ENCODE measurements at regions not wholly inside any gene's neighbourhood (a gene's known extent, or its start where the extent isn't known, plus 50 kb on each side); places are given as distances from the start of the nearest gene placed in this dataset.

DNA sequence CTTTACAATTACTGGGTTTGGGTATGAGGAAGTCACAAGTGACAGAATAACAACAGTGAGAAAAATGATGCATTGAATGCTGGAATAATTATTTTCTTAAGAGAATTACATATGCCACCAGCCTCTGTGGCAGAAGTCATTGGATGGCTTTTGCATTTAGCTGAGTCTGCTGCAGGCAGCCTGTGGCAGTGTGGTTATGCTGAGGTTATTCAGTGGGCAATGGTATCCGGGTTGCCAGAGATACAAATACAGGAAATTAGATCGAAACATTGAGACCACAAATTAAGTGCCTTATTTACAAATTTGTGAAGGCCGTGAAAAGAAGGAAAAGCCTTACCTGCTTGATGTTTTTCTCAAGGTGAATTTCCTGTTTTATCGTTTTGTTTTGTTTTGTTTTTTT is 1050.0 kb downstream of the GALC start:
- TF ChIP-seq, protein P1, sequence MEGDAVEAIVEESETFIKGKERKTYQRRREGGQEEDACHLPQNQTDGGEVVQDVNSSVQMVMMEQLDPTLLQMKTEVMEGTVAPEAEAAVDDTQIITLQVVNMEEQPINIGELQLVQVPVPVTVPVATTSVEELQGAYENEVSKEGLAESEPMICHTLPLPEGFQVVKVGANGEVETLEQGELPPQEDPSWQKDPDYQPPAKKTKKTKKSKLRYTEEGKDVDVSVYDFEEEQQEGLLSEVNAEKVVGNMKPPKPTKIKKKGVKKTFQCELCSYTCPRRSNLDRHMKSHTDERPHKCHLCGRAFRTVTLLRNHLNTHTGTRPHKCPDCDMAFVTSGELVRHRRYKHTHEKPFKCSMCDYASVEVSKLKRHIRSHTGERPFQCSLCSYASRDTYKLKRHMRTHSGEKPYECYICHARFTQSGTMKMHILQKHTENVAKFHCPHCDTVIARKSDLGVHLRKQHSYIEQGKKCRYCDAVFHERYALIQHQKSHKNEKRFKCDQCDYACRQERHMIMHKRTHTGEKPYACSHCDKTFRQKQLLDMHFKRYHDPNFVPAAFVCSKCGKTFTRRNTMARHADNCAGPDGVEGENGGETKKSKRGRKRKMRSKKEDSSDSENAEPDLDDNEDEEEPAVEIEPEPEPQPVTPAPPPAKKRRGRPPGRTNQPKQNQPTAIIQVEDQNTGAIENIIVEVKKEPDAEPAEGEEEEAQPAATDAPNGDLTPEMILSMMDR (conservative IDR thresholded peaks at IDR 0.05; ENCODE audit: low read depth, low read length): no peak
- no peak for TF ChIP-seq EZH2 (IDR thresholded peaks at IDR 0.05; ENCODE audit: borderline replicate concordance, low read depth, low read length, poor library complexity, severe bottlenecking)
